IMR-90 (cell line): ENCODE measurements at regions not wholly inside any gene's neighbourhood (a gene's known extent, or its start where the extent isn't known, plus 50 kb on each side); places are given as distances from the start of the nearest gene placed in this dataset.

Experiments
- ATAC-seq: fragments of 200-7000 bp; cut with Tn5 transposase; 2 replicates; pipeline ENCODE4 v1.9.1; 2020; ENCODE audit warnings: low read depth, mild to moderate bottlenecking, moderate library complexity
- BruUV-seq: library from RNA; stranded (reverse); fragments of 400-500 nt; replicated peaks from 2 replicates; lab custom pipeline; 2021; lab: Mats Ljungman, UMichigan
- CTCF ChIA-PET: fragments of 300-600 bp; formaldehyde crosslinking; extraction: SDS; loops from one replicate; lab custom pipeline; 2021; ENCODE audit warnings: antibody characterized with exemption; lab: Yijun Ruan, JAX
- POLR2A ChIA-PET: fragments of 300-600 bp; sonication (Branson Sonifier 250); formaldehyde crosslinking; loops from one replicate; lab custom pipeline; 2022; ENCODE audit warnings: antibody characterized with exemption; ENCODE audit not compliant: unreplicated experiment; lab: Charles Lee
- DNase-seq: peaks from one replicate; pipeline ENCODE4 v3.0.0; 2013
- H2AFZ ChIP-seq: replicated peaks from 2 replicates; pipeline ENCODE3; 2013; ENCODE audit warnings: low read length, mild to moderate bottlenecking; ENCODE audit not compliant: poor library complexity
- H2AK5ac ChIP-seq: 2 replicates; pipeline ENCODE4 v1.6.1; 2013; ENCODE audit warnings: low read depth, low read length, inconsistent platforms
- H2AK9ac ChIP-seq: replicated peaks from 2 replicates; pipeline ENCODE3; 2013; ENCODE audit warnings: mild to moderate bottlenecking, low read depth, low read length, moderate library complexity; ENCODE audit not compliant: poor library complexity
- H2BK120ac ChIP-seq: 2 replicates; pipeline ENCODE4 v1.6.1; 2013; ENCODE audit warnings: low read depth, low read length, inconsistent platforms
- H2BK15ac ChIP-seq: 3 replicates; pipeline ENCODE4 v1.6.1; 2013; ENCODE audit warnings: low read depth, low read length, inconsistent platforms
- H2BK20ac ChIP-seq: 2 replicates; pipeline ENCODE4 v1.6.1; 2013; ENCODE audit warnings: low read depth, mild to moderate bottlenecking, inconsistent platforms, low read length, moderate library complexity
- H2BK5ac ChIP-seq: 2 replicates; pipeline ENCODE4 v1.6.1; 2013; ENCODE audit warnings: mild to moderate bottlenecking, low read depth, low read length, inconsistent platforms; ENCODE audit not compliant: poor library complexity, severe bottlenecking
- H3K14ac ChIP-seq: replicated peaks from 2 replicates; pipeline ENCODE4 v1.6.1; 2013; ENCODE audit warnings: low read depth, low read length, inconsistent platforms
- H3K18ac ChIP-seq: 2 replicates; pipeline ENCODE4 v1.6.1; 2013; ENCODE audit warnings: low read depth, low read length, control low read depth
- H3K23ac ChIP-seq: 2 replicates; pipeline ENCODE4 v1.6.1; 2013; ENCODE audit warnings: low read depth, low read length, inconsistent platforms
- H3K27ac ChIP-seq: 2 replicates; pipeline ENCODE4 v1.5.1; 2013; ENCODE audit warnings: mild to moderate bottlenecking, control low read depth, low read length; ENCODE audit not compliant: insufficient read depth
- H3K27me3 ChIP-seq: 2 replicates; pipeline ENCODE4 v1.6.1; 2013; ENCODE audit warnings: low read length; ENCODE audit not compliant: control insufficient read depth, insufficient read depth
- H3K36me3 ChIP-seq: 2 replicates; pipeline ENCODE4 v1.6.1; 2013; ENCODE audit warnings: low read length, mixed read lengths; ENCODE audit not compliant: control insufficient read depth, insufficient read depth
- H3K4ac ChIP-seq: 2 replicates; pipeline ENCODE4 v1.6.1; 2013; ENCODE audit warnings: low read depth, low read length, inconsistent platforms
- H3K4me1 ChIP-seq: 2 replicates; pipeline ENCODE4 v1.6.1; 2013; ENCODE audit warnings: low read length, mixed read lengths; ENCODE audit not compliant: control insufficient read depth, insufficient read depth
- H3K4me2 ChIP-seq: 2 replicates; pipeline ENCODE4 v1.6.1; 2013; ENCODE audit warnings: low read depth, mild to moderate bottlenecking, control low read depth, low read length, moderate library complexity
- H3K4me3 ChIP-seq: 2 replicates; pipeline ENCODE4 v1.5.1; 2013; ENCODE audit warnings: low read depth, mild to moderate bottlenecking, control low read depth, low read length, moderate library complexity; ENCODE audit not compliant: insufficient read depth
- H3K56ac ChIP-seq: 2 replicates; pipeline ENCODE4 v1.6.1; 2013; ENCODE audit warnings: low read length, inconsistent platforms; ENCODE audit not compliant: insufficient read depth; ENCODE audit errors: extremely low read depth
- H3K79me1 ChIP-seq, 2 experiments: 2 replicates each; pipeline ENCODE4 v1.6.1; 2013; ENCODE audit warnings: low read length in 2 of 2, inconsistent platforms in 1 of 2, low read depth in 1 of 2
- H3K9ac ChIP-seq: 2 replicates; pipeline ENCODE4 v1.6.1; 2013; ENCODE audit warnings: low read depth, low read length, control low read depth
- H3K9me1 ChIP-seq: 2 replicates; pipeline ENCODE4 v1.6.1; 2013; ENCODE audit warnings: low read length, inconsistent platforms; ENCODE audit not compliant: insufficient read depth
- H3K9me3 ChIP-seq: 2 replicates; pipeline ENCODE4 v1.6.1; 2013; ENCODE audit warnings: low read length; ENCODE audit not compliant: control insufficient read depth, insufficient read depth
- H4K20me1 ChIP-seq: 2 replicates; pipeline ENCODE4 v1.6.1; 2013; ENCODE audit warnings: low read length, inconsistent platforms; ENCODE audit not compliant: insufficient read depth
- H4K5ac ChIP-seq: 2 replicates; pipeline ENCODE4 v1.6.1; 2013; ENCODE audit warnings: mild to moderate bottlenecking, low read depth, low read length, control low read depth
- H4K8ac ChIP-seq, 2 experiments: 2 replicates each; pipeline ENCODE4 v1.6.1; 2013; ENCODE audit warnings: low read depth in 2 of 2, low read length in 2 of 2, control low read depth in 1 of 2, inconsistent platforms in 1 of 2
- H4K91ac ChIP-seq: 2 replicates; pipeline ENCODE4 v1.6.1; 2013; ENCODE audit warnings: low read depth, low read length, inconsistent platforms; ENCODE audit not compliant: insufficient read depth
- POLR2A ChIP-seq: IDR thresholded peaks from 2 replicates; pipeline ENCODE4 v1.6.1; 2012; ENCODE audit warnings: mild to moderate bottlenecking, low read depth, low read length
- WGBS, 2 experiments: methylation state at CpG; one replicate each; pipeline versions ENCODE4 v1.1.5 to v1.1.7; 2013; ENCODE audit warnings: missing lambda C conversion rate in 2 of 2; ENCODE audit not compliant: insufficient read length in 1 of 2; ENCODE audit errors: extremely low coverage in 2 of 2; 5-methylcytosine and 5-hydroxymethylcytosine counted together
- dilution Hi-C: fragments of 300-500 bp; cut with HindIII; formaldehyde crosslinking; loops from one replicate; pipeline ENCODE4 v1.14.3; 2018; ENCODE audit warnings: low sequenced_read_pairs; ENCODE audit not compliant: unreplicated experiment
- in situ Hi-C: fragments of 300-500 bp; cut with MboI; formaldehyde crosslinking; loops from 3 replicates; pipeline ENCODE4 v1.14.3; 2019; ENCODE audit warnings: low sequenced_read_pairs, inconsistent platforms, mixed read lengths
- intact Hi-C: fragments of 100-400 bp; cut with micrococcal nuclease; formaldehyde crosslinking; loops from 2 replicates; pipeline ENCODE4 v1.10.0; 2022

DNA sequence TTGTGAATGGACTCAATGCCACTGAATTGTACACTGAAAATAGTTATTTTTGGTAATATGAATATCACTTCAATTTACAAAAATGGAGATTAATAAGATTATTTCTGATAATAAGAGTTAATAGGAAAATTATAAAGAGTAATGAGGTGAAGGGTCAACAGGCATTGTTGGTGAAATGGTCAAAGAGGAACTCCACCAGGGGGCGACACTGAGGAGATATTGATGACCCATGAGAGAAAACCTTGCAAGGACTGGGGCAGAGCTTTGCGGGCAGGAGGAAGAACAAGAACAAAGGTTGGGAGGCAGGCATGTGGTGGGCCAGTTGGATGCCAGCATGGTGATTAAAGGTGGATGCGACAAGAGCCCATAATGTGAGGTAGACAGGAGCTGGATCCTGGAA is 74.0 kb upstream of the XYLT1 start:
- no peaks in the 10 kb centered on the region for H3K9me3 ChIP-seq
- no peaks in the 10 kb centered on the region for H3K4me1 ChIP-seq
- H4K5ac ChIP-seq, result no peak overlapping the region
- H3K9me1 ChIP-seq, result no peaks in the 10 kb centered on the region
- ChIA-PET CTCF (no interaction called here), POLR2A (no interaction called here)
- no peak overlapping the region for H2AK9ac ChIP-seq
- no peak overlapping the region for H2AK5ac ChIP-seq
- no peaks in the 10 kb centered on the region for H3K79me1 ChIP-seq
- H4K91ac ChIP-seq, result no peak overlapping the region
- no peak overlapping the region for H3K18ac ChIP-seq
- WGBS, 2 experiments, result 100% methylated on average over 1 of the region's 3 CpGs; no CpG with 5 or more reads in 1 of the 2 experiments
- no peak overlapping the region for H3K27ac ChIP-seq
- no peak overlapping the region for H3K9ac ChIP-seq
- dilution Hi-C loops (no loop called here), in situ Hi-C loops (no loop called here), intact Hi-C loops (no loop called here)
- BruUV-seq, result no TSS peak
- no peaks in the 10 kb centered on the region; the same call in 1 of the 2 replicates for H3K27me3 ChIP-seq
- no peak for TF ChIP-seq POLR2A
- no peak overlapping the region for H4K8ac ChIP-seq
- no peak overlapping the region for H2BK5ac ChIP-seq
- no peaks in the 10 kb centered on the region for H4K20me1 ChIP-seq
- H3K36me3 ChIP-seq, result no peaks in the 10 kb centered on the region
- H3K14ac ChIP-seq, result no peak overlapping the region
- H2BK20ac ChIP-seq, result no peak overlapping the region
- H3K56ac ChIP-seq, result no peak overlapping the region
- no peak overlapping the region for H3K23ac ChIP-seq
- no peak for ATAC-seq
- DNase-seq, result no peak
- no peak overlapping the region for H3K4me3 ChIP-seq
- H2AFZ ChIP-seq, result no peak overlapping the region
- no peak overlapping the region for H3K4me2 ChIP-seq
- H2BK15ac ChIP-seq, result no peak overlapping the region
- no peak overlapping the region for H3K4ac ChIP-seq
- no peak overlapping the region for H2BK120ac ChIP-seq
